ENCODE measurements at regions not wholly inside any gene's neighbourhood (a gene's known extent, or its start where the extent isn't known, plus 50 kb on each side); places are given as distances from the start of the nearest gene placed in this dataset.

DNA sequence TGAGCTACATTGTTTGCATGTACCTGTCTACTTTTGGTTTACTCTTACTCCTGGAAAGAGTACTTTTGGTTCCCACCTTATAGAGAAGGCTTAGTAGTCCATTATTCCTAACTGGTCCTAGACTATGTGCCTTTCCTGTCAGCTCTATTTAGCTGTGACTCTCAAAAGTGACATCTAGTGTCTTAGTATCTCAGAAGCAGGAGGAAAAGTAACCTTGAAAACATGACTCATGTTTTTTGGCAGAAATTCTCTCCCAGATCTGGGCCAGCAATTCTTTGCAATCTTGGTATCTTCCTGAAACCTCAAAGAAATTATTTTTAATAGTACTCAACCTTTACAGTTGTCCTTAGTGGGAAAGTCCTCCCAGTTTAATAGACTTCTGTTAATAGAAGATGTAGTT, 691.7 kb upstream of the SEMA6A start:
- H3K4me3 ChIP-seq (ENCODE audit: low read depth, low read length): no peak overlapping the region
- TF ChIP-seq, protein P1, sequence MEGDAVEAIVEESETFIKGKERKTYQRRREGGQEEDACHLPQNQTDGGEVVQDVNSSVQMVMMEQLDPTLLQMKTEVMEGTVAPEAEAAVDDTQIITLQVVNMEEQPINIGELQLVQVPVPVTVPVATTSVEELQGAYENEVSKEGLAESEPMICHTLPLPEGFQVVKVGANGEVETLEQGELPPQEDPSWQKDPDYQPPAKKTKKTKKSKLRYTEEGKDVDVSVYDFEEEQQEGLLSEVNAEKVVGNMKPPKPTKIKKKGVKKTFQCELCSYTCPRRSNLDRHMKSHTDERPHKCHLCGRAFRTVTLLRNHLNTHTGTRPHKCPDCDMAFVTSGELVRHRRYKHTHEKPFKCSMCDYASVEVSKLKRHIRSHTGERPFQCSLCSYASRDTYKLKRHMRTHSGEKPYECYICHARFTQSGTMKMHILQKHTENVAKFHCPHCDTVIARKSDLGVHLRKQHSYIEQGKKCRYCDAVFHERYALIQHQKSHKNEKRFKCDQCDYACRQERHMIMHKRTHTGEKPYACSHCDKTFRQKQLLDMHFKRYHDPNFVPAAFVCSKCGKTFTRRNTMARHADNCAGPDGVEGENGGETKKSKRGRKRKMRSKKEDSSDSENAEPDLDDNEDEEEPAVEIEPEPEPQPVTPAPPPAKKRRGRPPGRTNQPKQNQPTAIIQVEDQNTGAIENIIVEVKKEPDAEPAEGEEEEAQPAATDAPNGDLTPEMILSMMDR (conservative IDR thresholded peaks at IDR 0.05; ENCODE audit: low read depth, low read length): no peak
- no peak for DNase-seq (ENCODE audit: low read depth)

DNA sequence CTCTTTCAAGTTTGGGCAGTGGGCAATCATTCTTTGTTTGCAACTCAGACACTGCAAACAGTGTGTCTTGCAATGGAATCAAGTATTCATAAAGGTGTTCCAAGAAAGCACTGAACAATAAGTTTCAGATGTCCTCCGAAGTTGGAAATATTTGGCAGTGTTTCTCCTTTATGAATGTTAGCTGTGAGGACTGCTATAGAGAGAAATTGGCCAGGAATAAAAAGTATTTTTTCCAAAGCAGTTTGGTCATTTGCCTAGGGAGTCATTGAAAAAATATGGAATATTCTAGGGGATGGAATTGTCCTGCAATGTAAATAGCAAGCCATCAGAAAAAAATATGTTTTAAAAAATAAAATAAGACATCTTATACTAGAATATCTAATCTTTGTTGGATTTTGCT, 688.6 kb upstream of the SEMA6A start:
- TF ChIP-seq, protein P1 (conservative IDR thresholded peaks at IDR 0.05; ENCODE audit: low read depth, low read length): no peak
- no peak overlapping the region for H3K4me3 ChIP-seq (ENCODE audit: low read depth, low read length)
- DNase-seq (ENCODE audit: low read depth): no peak

DNA sequence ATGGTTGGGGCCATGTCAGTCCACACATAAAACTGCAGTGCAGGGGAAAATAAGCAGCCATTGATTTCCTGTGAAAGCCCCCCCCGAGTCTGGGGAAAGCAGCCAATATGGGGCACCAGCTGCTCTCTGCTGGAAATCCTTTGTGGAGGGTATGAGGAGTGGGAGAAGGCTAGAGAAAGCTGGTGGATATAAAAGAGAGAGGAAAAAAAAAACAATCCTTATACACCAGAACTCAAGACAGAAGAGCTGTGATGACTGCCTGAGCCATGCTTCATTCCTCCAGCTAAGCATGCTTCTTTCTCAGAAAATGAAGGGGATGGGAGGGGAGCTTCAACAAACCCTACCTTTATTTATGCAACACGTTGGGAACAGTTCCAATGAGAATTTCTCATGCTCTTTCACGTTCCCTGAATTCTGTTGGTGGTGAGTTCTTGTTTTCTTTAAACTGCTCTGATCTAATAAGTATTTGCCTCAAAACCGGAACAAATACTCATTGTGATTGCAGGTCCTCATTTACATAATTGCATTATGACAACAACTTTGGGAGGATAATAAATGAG, 688.0 kb upstream of the SEMA6A start:
- TF ChIP-seq, protein P1 (conservative IDR thresholded peaks at IDR 0.05; ENCODE audit: low read depth, low read length): no peak
- no peak overlapping the region for H3K4me3 ChIP-seq (ENCODE audit: low read depth, low read length)
- no peak for DNase-seq (ENCODE audit: low read depth)

DNA sequence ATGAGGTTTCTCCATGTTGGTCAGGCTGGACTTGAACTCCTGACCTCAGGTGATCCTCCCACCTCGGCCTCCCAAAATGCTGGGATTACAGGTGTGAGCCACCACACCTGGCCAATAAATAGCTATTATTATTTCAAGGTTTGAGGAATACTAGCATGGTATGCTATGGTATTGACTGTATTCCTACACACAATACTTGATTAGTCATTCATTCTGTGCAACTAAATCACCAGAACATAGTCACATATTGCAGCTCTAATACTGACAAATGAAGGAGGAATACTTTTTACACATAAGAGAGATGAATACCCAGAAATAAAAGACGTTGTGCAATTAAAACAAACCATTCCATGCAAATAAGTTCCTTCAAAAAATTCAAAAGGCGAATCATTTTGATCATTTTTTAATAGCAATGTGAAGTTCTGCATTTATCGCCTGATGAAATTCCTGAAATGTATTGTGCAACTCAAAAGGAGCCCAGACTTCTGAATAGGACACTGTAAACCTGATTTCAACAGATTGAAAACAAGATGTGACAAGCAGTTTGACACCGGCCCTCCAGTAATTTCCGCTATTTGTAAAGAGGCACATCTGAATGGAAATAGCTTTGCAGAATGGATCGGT, 687.4 kb upstream of the SEMA6A start:
- H3K4me3 ChIP-seq (ENCODE audit: low read depth, low read length): no peak overlapping the region
- DNase-seq (ENCODE audit: low read depth): no peak
- TF ChIP-seq, protein P1 (conservative IDR thresholded peaks at IDR 0.05; ENCODE audit: low read depth, low read length): no peak

DNA sequence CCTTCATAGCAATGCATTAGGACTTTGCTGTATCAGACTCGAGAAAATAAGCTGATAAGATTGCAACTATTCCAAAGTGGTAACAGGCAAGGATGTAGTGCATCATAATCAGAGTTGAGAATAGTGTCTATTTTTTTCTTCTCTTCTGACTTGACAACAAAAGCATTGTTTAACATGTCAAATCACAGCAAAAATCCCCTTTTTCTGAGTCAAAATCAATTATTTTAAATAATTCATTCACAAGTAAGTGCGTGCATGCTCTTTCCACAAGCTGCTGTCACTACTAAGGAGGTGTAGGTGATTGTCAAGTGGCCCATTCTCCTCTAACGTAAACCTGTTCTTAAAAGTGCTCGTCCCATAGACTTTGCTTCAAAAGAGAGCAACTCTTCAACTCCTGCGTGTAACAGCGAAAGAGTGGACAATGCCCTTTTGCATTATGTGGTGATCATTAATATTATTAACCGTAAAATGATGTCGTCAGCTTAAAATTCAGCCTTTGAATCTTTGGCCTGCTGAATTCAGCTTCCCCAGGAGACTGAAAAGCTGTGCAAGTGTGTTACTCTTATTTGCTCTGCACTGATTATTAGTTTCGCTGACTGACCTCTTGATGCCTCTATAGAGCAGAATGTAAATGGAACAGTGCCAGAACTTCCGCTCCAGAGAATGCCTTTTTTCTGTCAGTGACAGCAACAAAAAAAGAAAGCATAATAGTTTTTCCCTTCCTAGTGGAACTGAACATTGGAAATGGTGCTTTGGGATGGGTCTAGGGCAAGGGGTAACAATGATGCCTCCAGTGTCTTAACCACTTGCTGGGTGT, 680.8 kb upstream of the SEMA6A start:
- TF ChIP-seq, protein P1 (conservative IDR thresholded peaks at IDR 0.05; ENCODE audit: low read depth, low read length): no peak
- H3K4me3 ChIP-seq (ENCODE audit: low read depth, low read length): no peak overlapping the region
- DNase-seq (ENCODE audit: low read depth): no peak

DNA sequence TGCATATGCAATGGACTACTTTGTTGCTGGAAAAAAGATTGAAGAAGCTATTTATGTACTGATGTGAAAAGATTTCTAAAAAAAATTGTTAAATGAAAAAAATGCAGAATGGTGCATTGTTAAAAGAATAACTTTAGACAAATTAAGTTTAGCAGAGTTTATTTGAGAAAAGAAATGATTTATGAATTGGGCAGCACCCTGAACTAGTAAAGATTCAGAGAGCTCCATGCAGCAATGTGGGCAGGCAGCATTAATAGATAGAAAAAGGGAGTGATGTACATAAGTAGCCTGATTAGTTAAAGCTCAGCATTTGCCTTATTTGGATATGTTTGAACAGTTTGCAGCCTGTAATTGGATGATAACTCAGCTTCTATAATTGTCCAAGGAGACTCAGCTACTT, 677.9 kb upstream of the SEMA6A start:
- TF ChIP-seq, protein P1 (conservative IDR thresholded peaks at IDR 0.05; ENCODE audit: low read depth, low read length): no peak
- H3K4me3 ChIP-seq (ENCODE audit: low read depth, low read length): no peak overlapping the region
- DNase-seq (ENCODE audit: low read depth): no peak
